ENCODE measurements at regions not wholly inside any gene's neighbourhood (a gene's known extent, or its start where the extent isn't known, plus 50 kb on each side); places are given as distances from the start of the nearest gene placed in this dataset.

- dilution Hi-C loops (cut with HindIII; ENCODE audit: low sequenced_read_pairs, unreplicated experiment) = no loop called here
- H3K23ac ChIP-seq (ENCODE audit: low read depth, low read length) = no peak overlapping the region
- H4K91ac ChIP-seq (ENCODE audit: insufficient read depth, low read depth, low read length) = no peak overlapping the region
- ATAC-seq (ENCODE audit: low read depth) (no peak), DNase-seq (no peak)
- no peak overlapping the region for H3K27ac ChIP-seq (ENCODE audit: insufficient read depth, low read length)
- no peak overlapping the region for H3K18ac ChIP-seq (ENCODE audit: low read depth, low read length)
- H2BK120ac ChIP-seq (ENCODE audit: low read depth, low read length) = no peak overlapping the region
- no peaks in the 10 kb centered on the region for H3K79me1 ChIP-seq (ENCODE audit: low read depth in 1 of 2, low read length in 2 of 2)
- no peak overlapping the region for H3K4me3 ChIP-seq (ENCODE audit: insufficient read depth, low read depth, low read length)
- H2AK9ac ChIP-seq (replicated peaks; ENCODE audit: low read depth, low read length, poor library complexity) = no peak overlapping the region
- no peak overlapping the region for H4K8ac ChIP-seq (ENCODE audit: low read depth in 2 of 2, low read length in 2 of 2)
- no peak for TF ChIP-seq MAZ (IDR thresholded peaks at IDR 0.05; ENCODE audit: borderline replicate concordance, low read depth, low read length)
- TF ChIP-seq USF2 (IDR thresholded peaks at IDR 0.05; ENCODE audit: low read depth, low read length) = no peak
- TF ChIP-seq RFX5 (IDR thresholded peaks at IDR 0.05; ENCODE audit: low read depth, low read length) = no peak
- no peak for TF ChIP-seq CHD1 (IDR thresholded peaks at IDR 0.05; ENCODE audit: low read depth, low read length)
- TF ChIP-seq POLR2A (IDR thresholded peaks at IDR 0.05; ENCODE audit: low read depth, low read length) = no peak
- no peak for TF ChIP-seq BHLHE40 (IDR thresholded peaks at IDR 0.05; ENCODE audit: low read depth, low read length)
- no peak for TF ChIP-seq FOS (IDR thresholded peaks at IDR 0.05; ENCODE audit: low read depth, low read length)
- no peak for TF ChIP-seq ELK1 (IDR thresholded peaks at IDR 0.05; ENCODE audit: borderline replicate concordance, low read depth, low read length)
- TF ChIP-seq SMC3 (IDR thresholded peaks at IDR 0.05; ENCODE audit: low read depth, low read length) = no peak
- TF ChIP-seq CEBPB (IDR thresholded peaks at IDR 0.05; ENCODE audit: low read depth, low read length) = no peak
- TF ChIP-seq CTCF (conservative IDR thresholded peaks at IDR 0.05; ENCODE audit: low read depth, low read length) = no peak
- no peak for TF ChIP-seq MXI1 (IDR thresholded peaks at IDR 0.05; ENCODE audit: borderline replicate concordance, low read depth, low read length)
- TF ChIP-seq MAFK (IDR thresholded peaks at IDR 0.05; ENCODE audit: low read depth, low read length) = no peak
- peaks cover 1% of the 10 kb centered on the region; the same call in 1 of the 2 replicates for H3K9me3 ChIP-seq (ENCODE audit: control insufficient read depth, insufficient read depth, low read length)
- no peaks in the 10 kb centered on the region for H3K9me1 ChIP-seq (ENCODE audit: insufficient read depth, low read length)
- no peak overlapping the region for H3K9ac ChIP-seq (ENCODE audit: low read depth, low read length)
- WGBS, 2 experiments (ENCODE audit: extremely low coverage in 2 of 2, insufficient read length in 1 of 2) = 40% methylated on average over 1 of the region's 5 CpGs; no CpG with 5 or more reads in 1 of the 2 experiments
- ChIA-PET CTCF (no interaction called here), POLR2A (ENCODE audit: unreplicated experiment) (no interaction called here)
- no peak overlapping the region for H2BK15ac ChIP-seq (ENCODE audit: low read depth, low read length)
- no peaks in the 10 kb centered on the region for H3K27me3 ChIP-seq (ENCODE audit: control insufficient read depth, insufficient read depth, low read length)
- no peak overlapping the region for H2BK5ac ChIP-seq (ENCODE audit: low read depth, low read length, poor library complexity, severe bottlenecking)
- H4K20me1 ChIP-seq (ENCODE audit: insufficient read depth, low read length) = no peaks in the 10 kb centered on the region
- no TSS peak for BruUV-seq (replicated peaks)
- no peaks in the 10 kb centered on the region for H3K4me1 ChIP-seq (ENCODE audit: control insufficient read depth, insufficient read depth, low read length)
- no peak overlapping the region for H3K4me2 ChIP-seq (ENCODE audit: low read depth, low read length)
- no peak overlapping the region for H3K56ac ChIP-seq (ENCODE audit: extremely low read depth, insufficient read depth, low read length)
- no peak overlapping the region for H4K5ac ChIP-seq (ENCODE audit: low read depth, low read length)
- H3K14ac ChIP-seq (replicated peaks; ENCODE audit: low read depth, low read length) = no peak overlapping the region
- no peak overlapping the region for H2AFZ ChIP-seq (replicated peaks; ENCODE audit: low read length, poor library complexity)
- H3K4ac ChIP-seq (ENCODE audit: low read depth, low read length) = no peak overlapping the region
- H2AK5ac ChIP-seq (ENCODE audit: low read depth, low read length) = no peak overlapping the region
- intact Hi-C loops (cut with micrococcal nuclease) = no loop called here
- no peaks in the 10 kb centered on the region for H3K36me3 ChIP-seq (ENCODE audit: control insufficient read depth, insufficient read depth, low read length)
- no peak overlapping the region for H2BK20ac ChIP-seq (ENCODE audit: low read depth, low read length)
- in situ Hi-C loops (cut with MboI; ENCODE audit: low sequenced_read_pairs) = no loop called here
Measured at GRCh38 chr19:32138416-32138815, 207.0 kb upstream of the ZNF507 start.

All from IMR-90 (cell line).